Caco-2 (cell line): ENCODE measurements at regions not wholly inside any gene's neighbourhood (a gene's known extent, or its start where the extent isn't known, plus 50 kb on each side); places are given as distances from the start of the nearest gene placed in this dataset.

ENCODE experiments used
- BruUV-seq: library from RNA; stranded (reverse); fragments of 400-500 nt; replicated peaks from 2 replicates; lab custom pipeline; 2021; lab: Mats Ljungman, UMichigan
- CTCF ChIA-PET: fragments of 300-600 bp; sonication (Branson Sonifier 250); formaldehyde crosslinking; loops from one replicate; lab custom pipeline; 2022; ENCODE audit warnings: antibody characterized with exemption; lab: Charles Lee
- POLR2A ChIA-PET: fragments of 300-600 bp; sonication (Branson Sonifier 250); formaldehyde crosslinking; loops from one replicate; lab custom pipeline; 2022; ENCODE audit warnings: antibody characterized with exemption; lab: Charles Lee
- DNase-seq, 2 experiments: peaks; one replicate each; pipeline versions ENCODE4 v3.0.0 to v3.0.0-alpha.2; 2020 to 2022
- H3K27me3 ChIP-seq: replicated peaks from 2 replicates; pipeline ENCODE4 v1.6.0; 2011; ENCODE audit warnings: low read length; ENCODE audit not compliant: control insufficient read depth, insufficient read depth
- H3K36me3 ChIP-seq: 2 replicates; pipeline ENCODE4 v1.5.1; 2011; ENCODE audit warnings: low read length; ENCODE audit not compliant: control insufficient read depth, insufficient read depth
- H3K4me1 ChIP-seq: fragments of 250-450 bp; sonication (Bioruptor Pico); 2 replicates; pipeline ENCODE4 v1.5.1; 2020; ENCODE audit warnings: mild to moderate bottlenecking
- H3K4me3 ChIP-seq: 2 replicates; pipeline ENCODE4 v1.5.1; 2011; ENCODE audit warnings: low read depth, mild to moderate bottlenecking, control low read depth, low read length
- H3K9me3 ChIP-seq: fragments of 250-450 bp; sonication (Bioruptor Pico); 2 replicates; pipeline ENCODE4 v1.5.1; 2020; ENCODE audit warnings: mild to moderate bottlenecking, moderate library complexity
- H3K27ac Mint-ChIP-seq: one replicate; pipeline ENCODE4 v1.8.0; 2022; ENCODE audit warnings: mixed read lengths; ENCODE audit not compliant: unreplicated experiment
- H3K27me3 Mint-ChIP-seq: one replicate; pipeline ENCODE4 v1.8.0; 2022; ENCODE audit warnings: mixed read lengths; ENCODE audit not compliant: insufficient read depth, unreplicated experiment
- H3K36me3 Mint-ChIP-seq: one replicate; pipeline ENCODE4 v1.8.0; 2022; ENCODE audit warnings: mild to moderate bottlenecking, mixed read lengths; ENCODE audit not compliant: insufficient read depth, unreplicated experiment
- H3K4me1 Mint-ChIP-seq: one replicate; pipeline ENCODE4 v1.8.0; 2022; ENCODE audit warnings: low read depth, mixed read lengths; ENCODE audit not compliant: unreplicated experiment
- H3K4me3 Mint-ChIP-seq: one replicate; pipeline ENCODE4 v1.8.0; 2022; ENCODE audit warnings: mild to moderate bottlenecking, moderate library complexity, mixed read lengths; ENCODE audit not compliant: unreplicated experiment
- H3K9me3 Mint-ChIP-seq: one replicate; pipeline ENCODE4 v1.8.0; 2022; ENCODE audit warnings: mixed read lengths; ENCODE audit not compliant: unreplicated experiment
- CTCF ChIP-seq, 2 experiments: fragments of 200-600 bp in 1 of 2; IDR thresholded peaks; 1 replicate in 1 of 2; 2 replicates in 1 of 2; pipeline versions ENCODE4 v1.5.1 to v1.8.0; 2011 to 2022; ENCODE audit warnings: antibody characterized with exemption in 1 of 2, control low read depth in 1 of 2, inconsistent platforms in 1 of 2, low read depth in 1 of 2, low read length in 1 of 2, mild to moderate bottlenecking in 1 of 2, moderate library complexity in 1 of 2; ENCODE audit not compliant: insufficient read depth in 1 of 2, severe bottlenecking in 1 of 2, unreplicated experiment in 1 of 2
- intact Hi-C: fragments of 100-400 bp; cut with micrococcal nuclease; formaldehyde crosslinking; loops from one replicate; pipeline ENCODE4 v1.10.0; 2022; ENCODE audit not compliant: unreplicated experiment

GRCh38 chr9:20031836-20032235 is 243.0 kb upstream of the SLC24A2 start:
- H3K4me1 ChIP-seq = peaks cover 19% of the 10 kb centered on the region

GRCh38 chr9:20030671-20031070 is 241.8 kb upstream of the SLC24A2 start:
- Mint-ChIP-seq H3K36me3 (no peaks in the 10 kb centered on the region), H3K4me3 (no peak overlapping the region), H3K9me3 (no peaks in the 10 kb centered on the region), H3K4me1 (peaks cover 18% of the 10 kb centered on the region), H3K27ac (no peak overlapping the region), H3K27me3 (no peaks in the 10 kb centered on the region)
- Histone ChIP-seq H3K4me3 (no peak overlapping the region), H3K36me3 (no peaks in the 10 kb centered on the region), H3K27me3 (no peaks in the 10 kb centered on the region), H3K4me1 (peaks cover 19% of the 10 kb centered on the region), H3K9me3 (no peaks in the 10 kb centered on the region)
- no peak for DNase-seq
- POLR2A ChIA-PET = no interaction called here
- CTCF ChIA-PET = no interaction called here
- intact Hi-C loops = no loop called here
- TF ChIP-seq CTCF (IDR thresholded peaks at IDR 0.05; ENCODE audit: insufficient read depth in 1 of 2, low read depth in 1 of 2, low read length in 1 of 2, severe bottlenecking in 1 of 2, unreplicated experiment in 1 of 2) = no peak
- no TSS peak for BruUV-seq

More at GRCh38 chr9:20031836-20032235, 243.0 kb upstream of the SLC24A2 start:
- ChIA-PET CTCF (no interaction called here), POLR2A (no interaction called here)
- no peaks in the 10 kb centered on the region for H3K27me3 Mint-ChIP-seq
- no peak overlapping the region for H3K27ac Mint-ChIP-seq
- no TSS peak for BruUV-seq
- no peak for DNase-seq
- H3K36me3 Mint-ChIP-seq = no peaks in the 10 kb centered on the region
- H3K4me3 ChIP-seq = no peak overlapping the region
- no peaks in the 10 kb centered on the region for H3K27me3 ChIP-seq
- no peaks in the 10 kb centered on the region for H3K36me3 ChIP-seq
- no peak overlapping the region for H3K4me3 Mint-ChIP-seq
- H3K9me3 ChIP-seq = no peaks in the 10 kb centered on the region
- intact Hi-C loops = no loop called here
- no peaks in the 10 kb centered on the region for H3K9me3 Mint-ChIP-seq
- TF ChIP-seq CTCF (IDR thresholded peaks at IDR 0.05; ENCODE audit: insufficient read depth in 1 of 2, low read depth in 1 of 2, low read length in 1 of 2, severe bottlenecking in 1 of 2, unreplicated experiment in 1 of 2) = no peak
- H3K4me1 Mint-ChIP-seq = peaks cover 18% of the 10 kb centered on the region

- no peaks in the 10 kb centered on the region for H3K9me3 ChIP-seq
These were observed 241.4 kb upstream of the SLC24A2 start for GRCh38 chr9:20030221-20030620.

More at GRCh38 chr9:20030221-20030620, 241.4 kb upstream of the SLC24A2 start:
- H3K4me1 ChIP-seq = peaks cover 19% of the 10 kb centered on the region
- Mint-ChIP-seq H3K9me3 (no peaks in the 10 kb centered on the region), H3K4me3 (no peak overlapping the region), H3K4me1 (peaks cover 18% of the 10 kb centered on the region), H3K36me3 (no peaks in the 10 kb centered on the region), H3K27ac (no peak overlapping the region), H3K27me3 (no peaks in the 10 kb centered on the region)
- TF ChIP-seq CTCF (IDR thresholded peaks at IDR 0.05; ENCODE audit: insufficient read depth in 1 of 2, low read depth in 1 of 2, low read length in 1 of 2, severe bottlenecking in 1 of 2, unreplicated experiment in 1 of 2) = no peak
- DNase-seq = no peak
- ChIA-PET POLR2A (no interaction called here), CTCF (no interaction called here)
- intact Hi-C loops = no loop called here
- BruUV-seq = no TSS peak
- no peaks in the 10 kb centered on the region for H3K27me3 ChIP-seq
- H3K4me3 ChIP-seq = no peak overlapping the region
- no peaks in the 10 kb centered on the region for H3K36me3 ChIP-seq
